NCI-H748 treated with DMSO at 0.1 percent for 48 hours (cell line): ENCODE measurements at regions not wholly inside any gene's neighbourhood (a gene's known extent, or its start where the extent isn't known, plus 50 kb on each side); places are given as distances from the start of the nearest gene placed in this dataset.

Experiments used
- DNase-seq: peaks from one replicate; lab custom pipeline; 2025; lab: John Stamatoyannopoulos, UW

DNA sequence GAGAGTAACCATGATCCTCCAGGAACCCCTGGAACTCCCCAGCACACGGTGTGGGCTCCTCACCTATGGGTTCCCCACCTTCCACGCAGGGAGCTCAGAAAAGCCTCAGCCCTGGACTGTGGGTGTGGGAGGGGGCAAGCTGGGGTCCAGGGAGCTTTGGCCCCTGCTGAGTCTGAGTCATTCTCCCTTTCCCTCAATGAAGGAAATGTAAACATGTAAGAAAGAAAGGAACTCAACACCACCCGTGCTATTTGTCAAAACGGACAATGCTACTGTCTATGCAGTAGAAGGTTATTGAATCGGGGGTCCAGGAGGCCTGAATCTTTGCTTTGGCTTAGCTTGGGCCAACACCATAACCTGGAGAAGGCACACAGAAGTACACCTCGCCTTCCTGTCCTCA, 222.8 kb downstream of the PMP22 start:
- no peak for DNase-seq

GRCh38 chr17:15039366-15039765, 225.8 kb downstream of the PMP22 start:
- DNase-seq = no peak

DNA sequence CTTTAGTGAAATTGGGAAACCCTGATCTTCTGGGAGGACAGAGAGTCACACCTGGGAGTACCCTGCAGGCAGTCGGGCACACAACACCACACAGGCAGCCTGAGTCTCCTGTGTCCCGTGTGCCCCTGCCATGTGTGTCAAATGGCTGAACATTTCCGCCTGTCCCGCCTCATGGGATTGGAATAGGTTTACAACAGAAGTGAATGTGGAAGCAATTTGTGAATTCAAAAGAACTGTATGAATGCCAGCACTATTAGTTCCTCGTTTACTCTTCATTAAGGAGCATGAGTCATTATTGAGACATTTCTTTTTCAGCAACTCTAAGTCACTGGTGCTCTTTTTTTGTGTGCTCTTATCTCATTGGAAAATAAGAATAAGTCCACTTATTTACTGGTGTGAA, 226.5 kb downstream of the PMP22 start:
- DNase-seq = no peak

DNA sequence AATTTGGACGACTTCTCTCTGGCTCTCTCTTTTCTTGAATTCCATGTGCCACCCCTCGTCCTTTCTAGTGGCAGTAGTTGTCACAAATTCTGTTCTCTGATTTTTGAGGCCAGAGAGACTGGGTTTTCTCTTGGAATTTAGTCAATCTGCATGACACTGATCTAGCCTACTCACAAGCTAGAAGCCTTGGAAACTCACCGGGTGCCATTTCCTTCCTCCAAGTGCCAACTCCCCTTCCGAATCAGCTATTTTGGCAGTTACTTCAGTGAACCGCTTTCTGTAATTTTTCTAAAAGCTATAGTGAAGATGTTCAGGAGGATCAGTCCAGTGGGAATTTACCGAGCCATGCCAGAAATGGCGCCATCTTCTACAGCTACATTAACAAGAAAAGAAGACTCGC, 228.9 kb downstream of the PMP22 start:
- no peak for DNase-seq

- DNase-seq = no peak
Measured at GRCh38 chr17:15031975-15032374, 233.2 kb downstream of the PMP22 start.

DNA sequence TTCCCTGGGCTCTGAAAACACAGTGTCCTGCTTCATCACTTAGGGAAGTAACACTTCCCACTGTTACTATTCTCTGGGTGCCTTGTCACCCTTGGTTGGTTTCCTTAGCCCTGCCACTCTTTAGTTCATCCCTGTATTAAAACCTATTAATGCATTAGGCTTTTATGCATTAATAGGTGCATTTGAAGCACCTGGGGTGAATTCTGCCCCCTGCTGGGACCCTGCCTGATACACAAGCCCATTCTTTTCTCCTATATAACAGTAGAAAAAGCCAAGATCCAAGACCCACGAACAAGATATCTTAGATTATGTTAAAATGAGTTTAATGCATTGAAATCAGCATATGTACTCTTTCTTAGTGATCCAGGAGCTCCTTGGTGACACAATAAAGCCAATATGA, 235.7 kb downstream of the PMP22 start:
- DNase-seq = no peak

DNA sequence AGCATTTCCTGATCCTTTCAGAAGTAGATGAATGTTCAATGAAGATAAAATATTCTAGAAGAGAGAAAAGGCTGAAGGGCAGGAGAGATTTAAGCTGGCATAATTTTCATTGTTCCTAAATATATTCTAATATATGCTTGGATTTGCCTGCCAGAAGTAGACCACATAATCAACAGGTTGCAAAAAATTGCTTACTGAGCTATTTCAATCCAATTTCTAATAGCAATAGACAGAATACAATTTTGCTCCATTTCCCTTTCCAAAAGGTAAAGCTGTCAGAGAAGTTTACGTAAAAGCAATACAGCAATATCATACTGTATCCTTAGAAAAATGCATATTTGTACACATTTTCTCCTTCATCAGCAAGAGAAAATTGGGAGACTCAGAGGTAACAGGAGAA, 237.3 kb downstream of the PMP22 start:
- no peak for DNase-seq

- no peak for DNase-seq
Measured at GRCh38 chr17:15026088-15026487, 239.0 kb downstream of the PMP22 start.

- DNase-seq = no peak
Measured at GRCh38 chr17:15023589-15024336, 241.4 kb downstream of the PMP22 start.

GRCh38 chr17:15019158-15019557, 246.0 kb downstream of the PMP22 start:
- no peak for DNase-seq

DNA sequence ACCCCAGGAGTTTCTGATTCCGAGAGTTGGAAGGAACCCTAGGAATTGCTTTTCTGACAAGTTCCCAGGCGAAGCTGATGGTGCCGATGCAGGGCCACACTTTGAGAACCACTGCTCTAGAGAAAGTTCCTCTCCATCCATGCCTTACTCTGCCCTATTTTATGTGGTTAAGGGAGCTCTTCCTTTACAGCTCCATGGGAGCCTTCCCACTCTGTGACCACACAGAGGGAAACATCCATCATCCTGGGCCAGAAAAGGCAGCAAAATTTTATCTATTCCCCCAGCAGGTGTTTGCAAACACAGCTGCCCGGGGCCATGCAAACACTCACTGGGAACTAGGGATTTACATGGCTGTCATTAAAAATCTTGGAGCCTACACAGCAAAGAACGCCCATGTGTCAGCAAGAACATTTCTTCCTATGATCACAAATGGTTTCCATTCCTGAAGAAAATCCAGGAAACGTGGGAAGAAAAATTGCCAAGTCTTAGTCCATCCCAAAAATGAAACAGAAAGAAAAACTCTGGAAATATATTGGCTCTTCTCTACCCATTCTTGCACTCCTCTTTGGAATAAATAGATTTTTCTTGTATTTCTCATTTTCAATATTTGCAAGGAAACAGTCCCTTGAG, 252.7 kb downstream of the PMP22 start:
- DNase-seq = no peak

GRCh38 chr17:15009087-15009486, 256.0 kb downstream of the PMP22 start:
- DNase-seq = no peak

GRCh38 chr17:15007147-15007553, 258.0 kb downstream of the PMP22 start:
- no peak for DNase-seq

DNA sequence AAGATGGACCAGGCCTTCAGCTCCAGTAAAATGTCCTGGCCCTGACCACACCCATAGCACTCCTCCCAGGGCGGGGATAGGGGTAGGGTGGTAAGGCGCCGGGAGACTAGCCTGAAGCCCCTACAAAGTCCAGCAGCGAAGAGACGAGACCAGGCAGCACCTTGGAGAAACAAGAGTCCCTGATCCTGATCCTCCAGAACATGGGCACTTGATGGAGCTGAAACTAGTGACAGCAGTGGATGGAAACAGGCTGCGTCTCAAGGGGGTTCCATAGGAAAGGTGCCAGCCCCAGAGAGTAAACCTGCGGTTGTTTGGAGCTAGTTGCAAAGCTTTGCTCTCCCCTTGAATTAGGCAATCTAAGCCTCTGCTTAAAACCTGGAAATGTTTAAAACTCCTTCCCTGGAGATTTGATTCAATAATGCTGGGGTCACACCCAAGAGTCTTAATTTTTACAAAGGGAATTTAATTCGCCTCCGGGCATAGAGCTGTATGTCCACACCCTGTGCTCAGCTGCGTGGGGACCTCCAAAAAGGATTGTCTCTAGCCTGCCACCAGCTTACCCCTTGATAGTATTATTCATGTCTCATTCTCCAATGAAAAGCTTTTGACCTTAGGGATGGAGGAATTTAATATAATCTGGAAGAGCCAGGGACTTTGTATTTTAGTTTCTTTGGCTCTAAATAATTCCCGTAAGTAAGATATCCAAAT, 258.6 kb downstream of the PMP22 start:
- no peak for DNase-seq

- DNase-seq = no peak
Measured at GRCh38 chr17:15000661-15001060, 264.5 kb downstream of the PMP22 start.

DNA sequence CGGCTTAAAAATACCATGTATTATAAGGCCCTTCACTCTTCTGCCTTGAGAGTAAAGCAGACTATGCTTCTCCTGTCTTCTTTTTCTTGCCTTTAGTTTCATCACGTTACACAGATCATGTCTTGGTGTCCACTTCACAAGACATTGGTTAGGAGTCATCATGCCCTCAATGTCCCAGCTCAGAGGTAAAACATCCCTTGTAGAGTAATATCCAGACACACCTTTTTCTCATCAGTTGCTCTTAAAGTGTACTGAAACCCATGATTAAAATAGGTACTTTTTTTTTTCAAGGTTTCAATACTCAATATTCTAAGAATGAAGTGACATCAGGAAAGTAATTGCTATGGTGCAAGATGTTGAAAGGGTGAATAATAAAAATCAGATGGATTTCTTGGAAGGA, 267.8 kb downstream of the PMP22 start:
- no peak for DNase-seq

DNA sequence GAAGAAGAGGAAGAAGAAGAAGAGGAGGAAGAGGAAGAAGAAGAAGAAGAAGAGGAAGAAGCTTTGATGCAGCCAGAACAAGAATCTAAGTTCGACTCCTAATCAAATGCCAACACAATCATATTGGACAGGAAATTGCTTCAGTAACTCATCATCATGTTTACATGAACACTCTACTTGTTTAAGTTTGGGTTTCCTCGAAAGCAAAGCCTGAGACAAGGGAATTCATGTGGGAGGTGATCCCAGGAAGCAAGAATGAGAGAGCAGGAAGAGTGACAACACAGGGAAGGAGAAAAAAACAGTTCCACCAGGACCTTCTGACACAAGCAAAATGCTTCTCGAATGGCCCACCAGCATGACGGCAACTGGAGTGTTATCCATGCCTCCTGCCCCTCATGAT, 279.0 kb downstream of the PMP22 start:
- no peak for DNase-seq

DNA sequence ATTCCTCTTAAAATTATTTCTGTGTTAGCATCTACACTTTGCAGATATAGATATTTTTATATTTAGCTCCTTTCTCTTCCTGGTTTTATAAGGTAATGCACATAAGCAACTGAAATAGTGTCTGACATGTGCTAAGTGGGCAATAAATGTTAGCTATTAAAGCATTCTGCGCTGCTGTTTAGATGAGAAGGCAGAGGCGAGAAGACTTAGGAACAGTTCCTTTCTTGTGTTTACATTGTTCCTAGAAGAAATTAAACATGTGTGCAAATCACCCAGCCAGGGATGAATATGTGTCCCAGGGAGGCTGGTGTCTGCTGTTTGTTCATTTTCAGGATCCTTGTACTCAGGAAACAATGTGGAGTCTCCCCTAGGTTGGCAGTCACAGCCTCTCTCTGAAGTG, 292.3 kb downstream of the PMP22 start:
- no peak for DNase-seq

- DNase-seq = no peak
Measured at GRCh38 chr17:14971054-14971453, 294.1 kb downstream of the PMP22 start.

GRCh38 chr17:14959106-14959648, 305.9 kb downstream of the PMP22 start:
- DNase-seq = no peak

DNA sequence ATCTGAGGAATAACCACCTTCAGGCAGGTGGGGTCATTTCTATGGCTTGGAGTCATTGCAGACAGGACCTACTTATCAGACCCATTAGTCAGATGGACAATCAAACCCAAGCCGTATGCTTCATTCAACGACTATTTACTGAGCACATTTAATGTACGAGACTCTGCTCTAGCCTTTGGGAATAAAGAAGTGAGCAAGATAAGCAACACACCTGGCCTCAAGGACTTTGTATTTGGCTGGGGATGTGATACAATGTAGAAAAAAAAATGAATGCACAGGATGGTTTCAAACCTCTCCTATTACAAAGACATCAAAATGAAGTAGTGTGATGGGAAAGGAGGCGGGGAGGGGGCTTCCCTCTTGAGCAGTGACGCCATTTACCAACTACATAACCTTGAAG, 311.7 kb downstream of the PMP22 start:
- DNase-seq = no peak

- DNase-seq = no peak
Measured at GRCh38 chr17:14950686-14951085, 314.4 kb downstream of the PMP22 start.

GRCh38 chr17:14950216-14950615, 314.9 kb downstream of the PMP22 start:
- no peak for DNase-seq
